Suprapubic skin (tissue), 4 donors: ENCODE measurements at regions not wholly inside any gene's neighbourhood (a gene's known extent, or its start where the extent isn't known, plus 50 kb on each side); places are given as distances from the start of the nearest gene placed in this dataset.

Experiments used
- DNase-seq, 2 donors: peaks; one replicate each; pipeline ENCODE4 v3.0.0-alpha.2; 2019; ENCODE audit warnings: low spot score in 2 of 2
- H3K27ac ChIP-seq: fragments of 200-600 bp; sonication (generic); one replicate; pipeline ENCODE4 v1.5.1; 2019
- H3K27me3 ChIP-seq: fragments of 200-600 bp; sonication (generic); one replicate; pipeline ENCODE4 v1.5.1; 2019
- H3K36me3 ChIP-seq: fragments of 200-600 bp; sonication (generic); one replicate; pipeline ENCODE4 v1.5.1; 2019
- H3K4me1 ChIP-seq: fragments of 200-600 bp; sonication (generic); one replicate; pipeline ENCODE4 v1.5.1; 2019
- H3K4me3 ChIP-seq: fragments of 200-600 bp; sonication (generic); one replicate; pipeline ENCODE4 v1.5.1; 2019; ENCODE audit warnings: mild to moderate bottlenecking
- H3K9me3 ChIP-seq: fragments of 200-600 bp; sonication (generic); one replicate; pipeline ENCODE4 v1.5.1; 2019
- EP300 ChIP-seq: sonication (generic); formaldehyde crosslinking; IDR thresholded peaks from one replicate; pipeline ENCODE4 v1.6.1; 2017; ENCODE audit warnings: antibody characterized with exemption
- POLR2A ChIP-seq, 2 donors: fragments of 450-650 bp; IDR thresholded peaks; one replicate each; pipeline ENCODE4 v1.6.1; 2017; ENCODE audit warnings: antibody characterized with exemption in 2 of 2, mild to moderate bottlenecking in 2 of 2, moderate library complexity in 2 of 2
- POLR2AphosphoS5 ChIP-seq, 3 donors: sonication (generic); formaldehyde crosslinking; IDR thresholded peaks; one replicate each; pipeline ENCODE4 v1.6.1; 2017; ENCODE audit warnings: antibody characterized with exemption in 3 of 3
- WGBS: methylation state at CpG from one replicate; pipeline ENCODE4 v1.1.5; 2018; 5-methylcytosine and 5-hydroxymethylcytosine counted together
- TF ChIP-seq, protein P1 (sequence below), 2 donors: fragments of 200-600 bp in 1 of 2; fragments of 450-650 bp in 1 of 2; sonication (generic) in 1 of 2; IDR thresholded peaks; one replicate each; pipeline ENCODE4 v1.5.1; 2016 to 2019; ENCODE audit warnings: antibody characterized with exemption in 2 of 2, mild to moderate bottlenecking in 1 of 2, moderate library complexity in 1 of 2

DNA sequence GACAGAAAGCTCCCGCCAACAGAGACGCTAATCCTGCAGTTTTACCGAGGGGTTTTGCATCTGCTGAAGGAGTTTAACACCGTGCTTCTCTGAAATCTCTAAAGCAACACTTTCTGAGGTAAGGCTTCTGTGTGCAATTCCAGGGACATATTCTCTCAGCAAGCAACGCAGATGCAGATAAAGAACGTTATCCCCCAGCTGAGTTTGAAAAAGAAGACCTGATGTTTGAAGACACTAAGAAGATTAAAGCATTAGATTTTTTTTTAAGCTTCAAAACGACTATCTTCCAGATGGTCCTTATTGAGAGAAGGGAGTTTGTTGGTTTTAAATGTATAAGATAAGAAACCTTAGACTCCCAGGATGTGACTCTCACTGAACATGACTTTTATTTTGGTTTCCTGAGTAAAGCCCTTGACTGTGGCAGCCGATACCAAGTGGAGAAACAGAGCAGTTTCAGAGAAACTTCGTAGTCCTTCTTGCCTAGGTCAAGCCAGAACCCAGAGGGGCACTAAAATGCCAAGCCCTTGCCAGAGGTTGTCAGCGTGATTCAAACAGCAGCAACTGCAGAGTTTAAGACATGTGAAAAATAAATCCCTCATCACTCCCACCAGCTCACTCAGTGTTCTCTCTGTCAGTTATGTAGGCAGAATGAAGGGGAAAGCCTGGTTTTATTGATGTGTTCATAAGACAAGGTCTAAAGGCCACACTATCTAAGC, 353.3 kb upstream of the CNR1 start:
- Histone ChIP-seq H3K27me3 (no peaks in the 10 kb centered on the region), H3K4me3 (no peak overlapping the region), H3K36me3 (no peaks in the 10 kb centered on the region), H3K9me3 (no peaks in the 10 kb centered on the region), H3K27ac (no peak overlapping the region), H3K4me1 (no peaks in the 10 kb centered on the region)
- DNase-seq: no peak
- WGBS: 51% methylated on average over 10 of the region's 10 CpGs
- TF ChIP-seq POLR2A (IDR thresholded peaks at IDR 0.05): no peak
- TF ChIP-seq, protein P1, sequence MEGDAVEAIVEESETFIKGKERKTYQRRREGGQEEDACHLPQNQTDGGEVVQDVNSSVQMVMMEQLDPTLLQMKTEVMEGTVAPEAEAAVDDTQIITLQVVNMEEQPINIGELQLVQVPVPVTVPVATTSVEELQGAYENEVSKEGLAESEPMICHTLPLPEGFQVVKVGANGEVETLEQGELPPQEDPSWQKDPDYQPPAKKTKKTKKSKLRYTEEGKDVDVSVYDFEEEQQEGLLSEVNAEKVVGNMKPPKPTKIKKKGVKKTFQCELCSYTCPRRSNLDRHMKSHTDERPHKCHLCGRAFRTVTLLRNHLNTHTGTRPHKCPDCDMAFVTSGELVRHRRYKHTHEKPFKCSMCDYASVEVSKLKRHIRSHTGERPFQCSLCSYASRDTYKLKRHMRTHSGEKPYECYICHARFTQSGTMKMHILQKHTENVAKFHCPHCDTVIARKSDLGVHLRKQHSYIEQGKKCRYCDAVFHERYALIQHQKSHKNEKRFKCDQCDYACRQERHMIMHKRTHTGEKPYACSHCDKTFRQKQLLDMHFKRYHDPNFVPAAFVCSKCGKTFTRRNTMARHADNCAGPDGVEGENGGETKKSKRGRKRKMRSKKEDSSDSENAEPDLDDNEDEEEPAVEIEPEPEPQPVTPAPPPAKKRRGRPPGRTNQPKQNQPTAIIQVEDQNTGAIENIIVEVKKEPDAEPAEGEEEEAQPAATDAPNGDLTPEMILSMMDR (IDR thresholded peaks at IDR 0.05): no peak
- TF ChIP-seq POLR2AphosphoS5 (IDR thresholded peaks at IDR 0.05): no peak
- no peak for TF ChIP-seq EP300

- TF ChIP-seq EP300: no peak
- TF ChIP-seq, protein P1 (IDR thresholded peaks at IDR 0.05): no peak
- no peak for TF ChIP-seq POLR2A (IDR thresholded peaks at IDR 0.05)
- no peak for TF ChIP-seq POLR2AphosphoS5 (IDR thresholded peaks at IDR 0.05)
- H3K27ac ChIP-seq: no peak overlapping the region
- no peaks in the 10 kb centered on the region for H3K9me3 ChIP-seq
- no peak for DNase-seq
- H3K4me3 ChIP-seq: no peak overlapping the region
- H3K27me3 ChIP-seq: no peaks in the 10 kb centered on the region
- 75% methylated on average over 3 of the region's 3 CpGs for WGBS
- no peaks in the 10 kb centered on the region for H3K4me1 ChIP-seq
- H3K36me3 ChIP-seq: no peaks in the 10 kb centered on the region
Measured at GRCh38 chr6:88517737-88518136, 351.6 kb upstream of the CNR1 start.

GRCh38 chr6:88513920-88514319, 347.8 kb upstream of the CNR1 start:
- Histone ChIP-seq H3K9me3 (no peaks in the 10 kb centered on the region), H3K27me3 (no peaks in the 10 kb centered on the region), H3K36me3 (no peaks in the 10 kb centered on the region), H3K4me3 (no peak overlapping the region), H3K27ac (no peak overlapping the region), H3K4me1 (no peaks in the 10 kb centered on the region)
- TF ChIP-seq EP300 (no peak), POLR2A (IDR thresholded peaks at IDR 0.05) (no peak), POLR2AphosphoS5 (IDR thresholded peaks at IDR 0.05) (no peak)
- TF ChIP-seq, protein P1 (IDR thresholded peaks at IDR 0.05): no peak
- WGBS: 84% methylated on average over 4 of the region's 4 CpGs
- no peak for DNase-seq

DNA sequence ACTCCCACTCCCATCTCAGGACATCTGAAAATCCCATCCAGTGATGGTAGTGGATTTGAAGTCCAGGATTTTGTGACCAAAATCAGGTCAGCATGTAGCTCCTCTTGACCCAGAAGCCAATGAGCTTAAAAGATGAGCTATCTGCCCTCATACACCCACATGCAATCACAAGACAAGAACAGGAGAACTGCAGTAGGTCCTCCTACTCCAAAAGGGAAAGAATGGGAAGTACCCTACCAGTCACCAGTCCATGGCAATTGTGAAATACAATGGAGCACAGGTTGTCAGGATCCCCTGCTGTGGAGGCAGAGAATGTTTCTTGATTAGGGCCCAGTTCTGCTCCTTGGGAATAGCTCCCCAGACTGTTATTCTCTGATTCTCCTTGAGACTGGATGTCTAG, 347.3 kb upstream of the CNR1 start:
- no peak for DNase-seq
- H3K27me3 ChIP-seq: no peaks in the 10 kb centered on the region
- H3K4me3 ChIP-seq: no peak overlapping the region
- H3K9me3 ChIP-seq: no peaks in the 10 kb centered on the region
- TF ChIP-seq EP300 (no peak), POLR2A (IDR thresholded peaks at IDR 0.05) (no peak), POLR2AphosphoS5 (IDR thresholded peaks at IDR 0.05) (no peak)
- TF ChIP-seq, protein P1 (IDR thresholded peaks at IDR 0.05): no peak
- H3K36me3 ChIP-seq: no peaks in the 10 kb centered on the region
- H3K4me1 ChIP-seq: no peaks in the 10 kb centered on the region
- no peak overlapping the region for H3K27ac ChIP-seq

DNA sequence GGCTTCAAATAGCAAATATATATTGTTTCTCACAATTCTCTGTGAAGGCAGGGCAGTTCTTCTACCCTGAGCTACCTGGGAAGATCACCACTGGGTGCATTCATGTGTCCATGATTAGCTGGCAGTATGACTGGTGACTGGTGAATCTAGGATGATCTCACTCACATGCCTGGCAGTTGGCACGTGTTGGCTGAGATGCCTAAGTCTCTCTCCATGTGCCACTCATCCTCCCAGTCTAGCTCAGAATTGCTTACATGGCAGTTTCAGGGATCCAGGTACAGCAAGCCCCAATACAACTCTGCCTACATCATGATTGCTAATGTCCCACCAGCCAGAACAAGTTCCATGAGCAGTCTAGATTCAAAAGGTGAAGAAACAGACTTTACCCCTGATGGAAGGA, 346.8 kb upstream of the CNR1 start:
- no peak overlapping the region for H3K27ac ChIP-seq
- no peak for DNase-seq
- TF ChIP-seq EP300: no peak
- TF ChIP-seq POLR2AphosphoS5 (IDR thresholded peaks at IDR 0.05): no peak
- no peak for TF ChIP-seq POLR2A (IDR thresholded peaks at IDR 0.05)
- TF ChIP-seq, protein P1 (IDR thresholded peaks at IDR 0.05): no peak
- no peaks in the 10 kb centered on the region for H3K36me3 ChIP-seq
- no peak overlapping the region for H3K4me3 ChIP-seq
- H3K9me3 ChIP-seq: no peaks in the 10 kb centered on the region
- WGBS: 75% methylated on average over 1 of the region's 1 CpG
- H3K4me1 ChIP-seq: no peaks in the 10 kb centered on the region
- H3K27me3 ChIP-seq: no peaks in the 10 kb centered on the region
